Right renal cortex interstitium (tissue), 3 donors: ENCODE measurements at regions not wholly inside any gene's neighbourhood (a gene's known extent, or its start where the extent isn't known, plus 50 kb on each side); places are given as distances from the start of the nearest gene placed in this dataset.
A peak's percentile ranks its signal among the peaks of the same experiment; 100 is the strongest.
"Not testable (repeated sequence)": the region's sequence is repeated elsewhere in the genome, so short reads cannot be mapped to it uniquely, and the experiment has no call there.

Source experiments
- DNase-seq, 3 donors: peaks; one replicate each; pipeline ENCODE4 v3.0.0-alpha.2; 2013; ENCODE audit warnings: low read depth in 3 of 3, low spot score in 2 of 3

- DNase-seq, result no peak
Observed at GRCh38 chr3:124353691-124354090, 361.8 kb upstream of the ROPN1 start.

GRCh38 chr3:124354150-124354549, 362.2 kb upstream of the ROPN1 start:
- no peak for DNase-seq

GRCh38 chr3:124358156-124358555, 366.2 kb upstream of the ROPN1 start:
- DNase-seq, result no peak

GRCh38 chr3:124360155-124360554, 368.2 kb upstream of the ROPN1 start:
- no peak for DNase-seq

GRCh38 chr3:124360563-124360962, 368.6 kb upstream of the ROPN1 start:
- DNase-seq, result no peak

- no peak for DNase-seq
Observed at GRCh38 chr3:124361566-124361965, 368.7 kb upstream of the UMPS start.

- no peak for DNase-seq
Observed at GRCh38 chr3:124362455-124362854, 367.8 kb upstream of the UMPS start.

- peak in 1 of 3 donors; percentile 37 for DNase-seq
Observed at GRCh38 chr3:124363476-124363875, 366.8 kb upstream of the UMPS start.

GRCh38 chr3:124364317-124365020, 365.8 kb upstream of the UMPS start:
- no peak for DNase-seq

- not testable (repeated sequence) for DNase-seq
Observed at GRCh38 chr3:124366655-124367054, 363.6 kb upstream of the UMPS start.

GRCh38 chr3:124372775-124373174, 357.5 kb upstream of the UMPS start:
- DNase-seq, result no peak

GRCh38 chr3:124373524-124373923, 356.7 kb upstream of the UMPS start:
- DNase-seq, result no peak

GRCh38 chr3:124374583-124374982, 355.7 kb upstream of the UMPS start:
- no peak for DNase-seq

- DNase-seq, result no peak
Observed at GRCh38 chr3:124381575-124382333, 348.5 kb upstream of the UMPS start.

- DNase-seq, result no peak
Observed at GRCh38 chr3:124383051-124383450, 347.2 kb upstream of the UMPS start.

- no peak for DNase-seq
Observed at GRCh38 chr3:124383846-124384466, 346.3 kb upstream of the UMPS start.

GRCh38 chr3:124384527-124384926, 345.7 kb upstream of the UMPS start:
- DNase-seq, result no peak

GRCh38 chr3:124385996-124386395, 344.3 kb upstream of the UMPS start:
- DNase-seq, result no peak

- no peak for DNase-seq
Observed at GRCh38 chr3:124386996-124387595, 343.2 kb upstream of the UMPS start.

- DNase-seq, result no peak
Observed at GRCh38 chr3:124391774-124392173, 338.5 kb upstream of the UMPS start.

GRCh38 chr3:124393340-124393739, 336.9 kb upstream of the UMPS start:
- no peak for DNase-seq
